ENCODE measurements at regions not wholly inside any gene's neighbourhood (a gene's known extent, or its start where the extent isn't known, plus 50 kb on each side); places are given as distances from the start of the nearest gene placed in this dataset.

DNA sequence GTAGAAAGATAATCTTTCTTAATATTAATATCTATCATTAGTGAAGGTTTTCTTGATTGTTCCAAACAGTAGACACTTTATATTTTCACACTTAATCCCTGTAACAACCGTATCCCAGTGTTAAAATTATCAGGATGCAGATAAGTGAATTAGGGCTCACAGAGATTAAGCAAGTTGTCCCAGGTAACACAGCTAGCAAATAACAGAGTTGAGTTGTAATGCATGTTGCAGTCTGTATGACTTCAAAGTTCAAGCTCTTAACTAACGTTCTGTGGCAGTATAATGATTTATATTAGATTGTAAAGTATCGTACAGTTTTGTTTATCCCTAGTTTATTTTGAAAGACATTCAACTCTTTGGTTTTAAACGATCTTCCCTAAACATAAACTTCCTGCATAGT, 517.5 kb downstream of the TFAP2B start:
- DNase-seq: no peak

DNA sequence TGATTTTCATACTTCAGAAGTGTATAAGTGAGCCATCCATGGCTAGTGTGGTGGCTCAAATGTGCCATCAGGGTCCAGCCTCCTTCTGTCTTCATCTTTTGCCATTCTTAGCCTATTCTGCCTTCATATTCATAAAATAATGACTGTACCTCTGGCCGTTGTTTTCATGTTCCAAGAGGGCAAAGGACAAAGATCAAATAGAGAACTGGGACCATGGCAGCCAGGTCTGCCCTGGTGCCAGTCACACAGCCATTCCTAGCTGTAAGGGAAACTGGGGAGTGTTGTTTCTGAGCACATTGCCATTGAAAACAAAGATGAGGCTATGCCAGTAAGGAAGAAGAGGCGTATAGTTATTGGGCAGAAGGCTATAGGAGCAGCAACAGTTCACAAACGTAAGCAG, 518.6 kb downstream of the TFAP2B start:
- no peak for DNase-seq

- DNase-seq: no peak
These were observed 520.4 kb downstream of the TFAP2B start for GRCh38 chr6:51339108-51339507.

DNA sequence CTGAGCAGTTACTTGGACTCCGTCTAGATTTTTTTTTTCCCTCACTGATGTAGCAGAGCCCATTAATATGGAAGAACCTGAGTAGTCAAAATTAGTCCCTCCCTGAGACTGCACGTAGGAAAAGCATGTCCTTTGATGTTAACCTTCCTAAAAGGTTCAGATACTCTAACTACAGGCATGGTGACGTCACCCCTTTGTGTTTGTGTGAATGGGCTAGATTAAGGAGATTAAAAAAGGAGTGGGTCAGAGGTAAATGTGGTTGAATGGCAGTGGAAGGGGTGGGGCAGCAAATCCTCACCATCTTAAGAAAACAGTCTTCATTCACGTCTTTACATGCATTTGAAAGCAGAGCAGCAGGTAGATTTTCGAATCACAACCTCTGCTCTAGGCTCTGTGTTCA, 521.1 kb downstream of the TFAP2B start:
- DNase-seq: no peak

DNA sequence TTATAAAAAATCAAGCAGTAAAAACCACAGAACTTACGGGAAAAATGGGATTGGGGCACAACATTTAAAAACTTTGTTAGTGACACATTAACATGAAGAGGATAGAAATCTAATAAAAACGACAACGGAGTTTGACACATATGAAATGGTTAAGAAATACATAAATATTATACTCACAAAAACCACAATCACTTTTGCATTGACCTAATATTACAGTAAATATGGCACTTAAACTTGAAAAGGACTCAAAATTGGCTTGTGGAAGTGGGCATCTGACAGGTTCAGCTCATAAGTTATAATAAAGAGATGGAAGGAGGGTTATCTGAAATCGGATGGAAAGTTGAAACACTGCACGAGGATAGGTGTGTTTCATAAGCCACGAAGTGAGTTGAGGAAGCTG, 523.7 kb downstream of the TFAP2B start:
- DNase-seq: no peak

DNA sequence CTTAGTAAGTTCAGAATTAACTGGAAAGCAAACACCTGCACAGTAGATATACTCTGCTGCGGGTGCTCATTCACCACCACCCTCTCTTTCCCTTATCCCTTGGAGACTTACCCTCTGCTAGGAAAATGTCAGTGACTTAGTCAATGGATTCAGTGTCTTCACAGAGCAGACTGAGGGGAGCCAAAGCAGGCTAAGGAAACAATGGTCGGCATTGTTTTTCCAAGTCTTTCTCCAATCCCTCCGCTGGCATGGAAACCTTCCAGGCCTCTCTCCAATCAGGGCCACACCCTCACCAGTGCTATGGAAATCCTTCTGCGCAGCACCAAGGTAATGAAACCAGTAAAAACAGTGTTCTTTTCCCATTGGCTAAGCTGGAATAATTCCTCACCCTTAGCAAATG, 531.2 kb downstream of the TFAP2B start:
- DNase-seq: no peak

- no peak for DNase-seq
These were observed 531.7 kb downstream of the TFAP2B start for GRCh38 chr6:51350308-51350904.

DNA sequence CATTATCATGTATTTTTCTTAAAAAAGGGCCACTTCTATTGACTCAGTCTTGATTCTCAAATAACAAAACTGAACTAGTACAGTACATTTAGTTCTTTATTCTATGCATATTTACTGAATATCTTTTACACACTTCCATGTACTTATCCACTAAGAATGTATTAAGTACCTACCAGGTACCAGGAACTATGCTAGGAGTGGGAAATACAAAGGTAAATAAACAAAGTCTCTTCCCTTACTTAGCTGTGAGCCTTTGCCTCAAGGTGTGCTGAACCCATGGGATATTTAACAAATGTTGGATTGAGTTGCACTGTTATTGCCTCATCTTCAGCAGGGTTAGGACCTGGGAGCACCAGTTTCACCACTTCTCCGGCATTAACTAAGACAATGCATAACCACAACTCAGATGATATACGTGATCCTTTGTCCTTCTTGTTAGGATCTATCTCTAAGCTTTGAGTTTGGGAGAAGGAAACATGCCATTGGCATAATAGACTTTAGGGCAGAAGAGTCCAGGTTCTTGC, 533.9 kb downstream of the TFAP2B start:
- no peak for DNase-seq

- DNase-seq: no peak
These were observed 541.6 kb downstream of the TFAP2B start for GRCh38 chr6:51360287-51360686.

DNA sequence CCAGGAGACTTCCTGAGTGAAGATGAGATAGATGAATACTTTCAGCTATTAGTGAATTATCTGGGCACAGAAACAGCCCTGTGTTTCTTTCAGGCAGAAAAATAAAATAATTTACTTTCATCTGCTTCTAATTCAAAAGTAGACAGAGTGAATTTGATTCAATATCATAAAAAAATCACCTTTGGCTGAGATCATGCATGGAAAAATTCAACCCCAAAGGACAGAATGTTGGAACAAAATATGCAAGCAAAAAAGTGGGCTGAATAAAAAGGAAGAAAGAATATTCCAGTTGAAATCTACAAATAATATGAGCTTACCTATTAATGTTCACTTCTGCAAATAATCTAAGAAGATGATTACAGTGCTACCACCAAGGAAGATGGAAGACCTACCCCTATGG, 546.9 kb downstream of the TFAP2B start:
- no peak for DNase-seq

DNA sequence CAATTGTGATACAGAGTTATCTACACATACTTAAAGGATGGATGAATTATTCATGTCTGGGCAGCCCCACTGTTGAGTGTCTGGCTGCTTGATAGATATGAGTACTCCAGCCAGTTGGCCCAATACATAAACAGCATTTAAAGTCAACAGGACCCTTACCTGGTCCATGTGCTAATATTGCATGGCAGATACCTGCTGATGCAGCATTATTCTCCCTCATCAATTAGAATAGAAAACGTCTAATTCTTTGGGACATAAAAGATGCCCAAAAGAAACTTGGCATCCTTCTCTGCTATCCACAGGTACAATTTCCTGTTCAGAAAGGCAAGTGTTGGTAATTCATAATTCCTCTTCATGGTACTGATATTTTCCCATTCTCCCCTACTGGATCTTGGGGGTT, 550.8 kb downstream of the TFAP2B start:
- DNase-seq: no peak

- no peak for DNase-seq
These were observed 564.2 kb downstream of the TFAP2B start for GRCh38 chr6:51382847-51383246.

DNA sequence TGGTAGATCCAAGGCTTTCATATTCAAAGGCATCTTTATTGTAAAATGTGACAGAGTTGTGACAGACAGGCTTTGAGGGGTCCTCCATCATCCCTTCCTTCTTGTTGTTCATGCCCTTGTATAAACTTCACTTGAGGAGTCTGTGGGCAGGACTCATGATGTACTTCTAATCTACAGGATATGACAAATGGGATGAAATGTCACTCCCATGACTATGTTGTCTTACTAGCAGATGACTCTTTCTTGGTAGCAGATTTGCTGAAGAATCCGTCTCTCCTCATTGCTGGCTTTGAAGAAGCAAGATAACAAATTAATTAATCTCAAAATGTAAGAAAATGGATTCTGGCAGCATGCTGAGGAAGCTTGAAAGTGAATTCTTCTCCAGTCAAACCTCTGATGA, 566.1 kb downstream of the TFAP2B start:
- DNase-seq: no peak

DNA sequence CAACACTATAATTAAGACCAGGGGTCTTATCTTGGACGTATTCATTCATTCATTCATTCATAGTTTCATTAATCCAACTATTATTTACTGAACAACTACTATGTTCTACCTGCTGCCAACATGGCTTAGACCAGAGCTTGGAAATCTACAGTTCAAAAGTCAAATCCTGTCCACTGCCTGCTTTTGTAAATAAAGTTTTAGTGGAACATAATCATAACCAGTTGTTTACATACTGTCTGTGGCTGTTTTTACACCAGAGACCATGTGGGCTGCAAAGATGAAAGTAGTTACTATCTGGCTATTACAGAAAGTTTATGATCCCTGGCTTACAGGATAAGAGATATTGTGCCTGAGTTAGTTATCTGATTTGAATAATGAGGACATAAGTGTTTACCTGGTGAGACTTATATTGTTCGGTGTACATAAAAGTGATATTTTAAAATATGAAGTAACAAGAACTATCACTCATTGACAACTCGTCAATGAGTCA, 567.7 kb downstream of the TFAP2B start:
- DNase-seq: no peak

- DNase-seq: no peak
These were observed 569.2 kb downstream of the TFAP2B start for GRCh38 chr6:51387907-51388306.

- DNase-seq: no peak
These were observed 575.4 kb downstream of the TFAP2B start for GRCh38 chr6:51394061-51394460.

- no peak for DNase-seq
These were observed 577.9 kb downstream of the TFAP2B start for GRCh38 chr6:51396583-51396982.

GRCh38 chr6:51398064-51398705, 579.5 kb downstream of the TFAP2B start:
- DNase-seq: no peak

GRCh38 chr6:51398793-51399192, 580.1 kb downstream of the TFAP2B start:
- DNase-seq: no peak

GRCh38 chr6:51410453-51410852, 591.8 kb downstream of the TFAP2B start:
- no peak for DNase-seq

DNA sequence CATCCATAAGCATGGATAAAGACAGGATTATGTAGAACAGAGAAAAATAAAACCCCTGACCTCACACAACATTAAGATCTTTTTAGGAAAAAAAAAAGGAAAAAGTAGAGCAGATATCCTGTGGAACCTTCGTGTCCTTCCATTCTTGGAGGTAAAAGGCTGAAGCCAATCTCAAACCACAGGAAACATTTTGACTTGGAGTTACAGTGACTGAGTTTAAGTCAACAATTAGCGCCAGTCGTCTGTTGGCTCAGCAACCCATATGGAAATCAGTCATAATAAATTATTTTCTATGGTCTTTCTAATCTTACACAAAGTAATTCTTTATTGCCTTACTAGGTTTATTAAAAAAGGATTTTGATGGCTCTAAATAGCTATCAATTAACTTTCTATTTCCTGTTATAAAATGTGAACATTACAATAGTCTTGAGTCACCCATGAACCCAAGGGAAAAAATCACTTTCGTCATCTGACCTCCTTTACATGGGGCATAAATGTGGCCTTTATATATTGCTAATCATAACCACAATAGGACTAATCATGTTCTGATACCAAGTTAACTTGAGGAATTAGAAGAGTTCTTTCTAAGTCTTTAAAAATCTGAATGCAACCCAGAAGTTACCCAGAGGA, 592.9 kb downstream of the TFAP2B start:
- no peak for DNase-seq

DNA sequence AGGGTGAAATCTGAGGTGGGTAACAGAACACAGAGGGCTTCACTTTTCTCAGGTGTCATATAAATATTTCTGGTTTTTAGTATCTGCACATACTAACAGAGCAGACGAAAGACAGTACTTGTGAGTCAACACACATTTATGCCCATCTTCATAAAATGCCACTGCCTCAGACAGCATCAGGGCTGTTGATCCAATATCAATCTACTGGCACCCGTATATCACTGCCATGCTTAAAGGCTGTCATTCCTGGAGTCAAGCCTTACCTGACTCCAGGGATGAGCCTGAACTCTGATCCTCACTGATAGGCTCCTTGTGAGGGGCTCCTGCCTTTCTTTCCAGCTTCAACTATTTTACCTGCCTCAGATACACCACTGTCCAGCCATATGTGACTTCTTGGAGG, 595.7 kb downstream of the TFAP2B start:
- DNase-seq: no peak

DNA sequence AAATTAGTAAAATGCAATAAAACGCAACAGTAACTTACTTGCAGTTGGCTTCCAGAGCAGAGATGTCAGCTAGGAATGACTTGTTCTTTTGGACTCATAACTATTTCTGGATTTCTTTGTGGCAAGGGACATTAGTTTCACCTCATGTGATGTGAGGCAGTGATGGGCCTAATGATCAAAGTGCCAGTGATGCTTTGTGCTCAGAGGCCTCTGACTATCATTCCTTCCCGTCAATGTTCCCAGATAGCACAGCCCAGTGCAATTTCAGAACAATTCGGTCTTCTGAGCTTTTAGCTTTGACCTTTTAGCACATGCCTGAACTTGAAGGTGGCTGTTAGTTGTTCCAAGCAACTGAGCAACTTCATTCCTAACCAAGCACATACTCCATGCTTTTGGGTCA, 596.8 kb downstream of the TFAP2B start:
- no peak for DNase-seq

GRCh38 chr6:51429017-51429712, 610.5 kb downstream of the TFAP2B start:
- no peak for DNase-seq

Data from NCI-H2081 treated with DMSO at 0.1 percent for 48 hours (cell line).